Endothelial cell of umbilical vein (primary cell): ENCODE measurements at regions not wholly inside any gene's neighbourhood (a gene's known extent, or its start where the extent isn't known, plus 50 kb on each side); places are given as distances from the start of the nearest gene placed in this dataset.

Experiments used
- BruUV-seq: library from RNA; stranded (reverse); fragments of 400-500 nt; replicated peaks from 2 replicates; lab custom pipeline; 2021; lab: Mats Ljungman, UMichigan
- CTCF ChIA-PET: fragments of 300-600, 350-600 bp; sonication (Branson Sonifier 250); formaldehyde crosslinking; loops from one replicate; lab custom pipeline; 2021; ENCODE audit warnings: antibody characterized with exemption, inconsistent platforms; lab: Charles Lee
- POLR2A ChIA-PET: fragments of 300-600, 350-600 bp; sonication (Branson Sonifier 250); formaldehyde crosslinking; loops from one replicate; lab custom pipeline; 2021; ENCODE audit warnings: antibody characterized with exemption, inconsistent platforms; lab: Charles Lee
- DNase-seq: peaks from one replicate; pipeline ENCODE4 v3.0.0-alpha.2; 2011; ENCODE audit warnings: low read depth, low spot score
- FAIRE-seq: peaks from 2 replicates; lab custom pipeline; 2011; peaks lifted over from hg19 to GRCh38; lab: Jason Lieb, UNC
- H2AFZ ChIP-seq: 2 replicates; pipeline ENCODE4 v1.6.0; 2012; ENCODE audit warnings: low read depth, low read length, control low read depth, inconsistent platforms
- H3K27ac ChIP-seq: 2 replicates; pipeline ENCODE4 v1.5.1; 2011; ENCODE audit warnings: low read depth, mild to moderate bottlenecking, control low read depth, low read length, moderate library complexity; ENCODE audit not compliant: insufficient read depth
- H3K27me3 ChIP-seq, 2 experiments: 2 replicates each; pipeline versions ENCODE4 v1.6.0 to v1.6.1; 2011; ENCODE audit warnings: low read length in 2 of 2, mixed read lengths in 1 of 2; ENCODE audit not compliant: control insufficient read depth in 2 of 2, insufficient read depth in 2 of 2
- H3K36me3 ChIP-seq, 2 experiments: 2 replicates in 1 of 2; 3 replicates in 1 of 2; pipeline ENCODE4 v1.5.1; 2011; ENCODE audit warnings: low read length in 2 of 2, mild to moderate bottlenecking in 1 of 2, moderate library complexity in 1 of 2; ENCODE audit not compliant: control insufficient read depth in 2 of 2, insufficient read depth in 2 of 2; ENCODE audit errors: extremely low read depth in 1 of 2
- H3K4me1 ChIP-seq: 3 replicates; pipeline ENCODE4 v1.5.1; 2011; ENCODE audit warnings: mild to moderate bottlenecking, low read length; ENCODE audit not compliant: control insufficient read depth, insufficient read depth; ENCODE audit errors: extremely low read depth
- H3K4me2 ChIP-seq: 2 replicates; pipeline ENCODE4 v1.6.1; 2011; ENCODE audit warnings: low read length, control low read depth, mixed read lengths; ENCODE audit not compliant: insufficient read depth
- H3K4me3 ChIP-seq, 3 experiments: fragments of 200-600 bp in 1 of 3; sonication (generic), shearing (Covaris generic) in 1 of 3; replicated peaks in 1 of 3; 2 replicates each; pipeline ENCODE4 v1.5.1; 2011 to 2016; ENCODE audit warnings: control low read depth in 3 of 3, low read length in 3 of 3, mild to moderate bottlenecking in 2 of 3, inconsistent platforms in 1 of 3, low read depth in 1 of 3, moderate library complexity in 1 of 3; ENCODE audit not compliant: insufficient read depth in 1 of 3
- H3K79me2 ChIP-seq: 2 replicates; pipeline ENCODE4 v1.6.0; 2012; ENCODE audit warnings: low read length, inconsistent platforms; ENCODE audit not compliant: control insufficient read depth, insufficient read depth
- H3K9ac ChIP-seq: replicated peaks from 2 replicates; pipeline ENCODE3; 2011; ENCODE audit warnings: low read length, control low read depth; ENCODE audit not compliant: insufficient read depth; ENCODE audit errors: extremely low read depth
- H3K9me1 ChIP-seq: replicated peaks from 3 replicates; pipeline ENCODE4 v1.6.0; 2011; ENCODE audit warnings: mild to moderate bottlenecking, low read length; ENCODE audit not compliant: control insufficient read depth, insufficient read depth; ENCODE audit errors: extremely low read depth
- H3K9me3 ChIP-seq: replicated peaks from 2 replicates; pipeline ENCODE4 v1.5.1; 2012; ENCODE audit warnings: low read length, inconsistent platforms; ENCODE audit not compliant: control insufficient read depth, insufficient read depth
- H4K20me1 ChIP-seq: replicated peaks from 2 replicates; pipeline ENCODE3; 2011; ENCODE audit warnings: mild to moderate bottlenecking, low read length; ENCODE audit not compliant: control insufficient read depth, insufficient read depth; ENCODE audit errors: extremely low read depth
- EZH2 ChIP-seq: IDR thresholded peaks from 2 replicates; pipeline ENCODE4 v1.6.1; 2012; ENCODE audit warnings: borderline replicate concordance, low read depth, mild to moderate bottlenecking, moderate library complexity, low read length, inconsistent platforms; ENCODE audit not compliant: severe bottlenecking
- FOS ChIP-seq: IDR thresholded peaks from 2 replicates; pipeline ENCODE4 v1.6.1; 2011; ENCODE audit warnings: mild to moderate bottlenecking, low read length, moderate library complexity, borderline replicate concordance; ENCODE audit not compliant: insufficient read depth
- JUN ChIP-seq: IDR thresholded peaks from 2 replicates; pipeline ENCODE4 v1.6.1; 2011; ENCODE audit warnings: borderline replicate concordance, low read depth; ENCODE audit not compliant: insufficient read length, insufficient read depth
- MYC ChIP-seq: IDR thresholded peaks from one replicate; pipeline ENCODE4 v1.6.1; 2011; ENCODE audit warnings: mild to moderate bottlenecking, low read depth, low read length
- POLR2A ChIP-seq: IDR thresholded peaks from 2 replicates; pipeline ENCODE4 v1.6.1; 2012; ENCODE audit warnings: low read depth, mild to moderate bottlenecking, control low read depth, low read length
- POLR2AphosphoS5 ChIP-seq: IDR thresholded peaks from 2 replicates; pipeline ENCODE4 v1.6.1; 2012; ENCODE audit warnings: low read depth, mild to moderate bottlenecking, control low read depth, low read length, moderate library complexity; ENCODE audit not compliant: insufficient read depth
- dilution Hi-C: fragments of 300-500 bp; cut with MboI; formaldehyde crosslinking; loops from one replicate; pipeline ENCODE4 v1.15.0; 2019; ENCODE audit warnings: low sequenced_read_pairs; ENCODE audit not compliant: extremely low pct_ligation_motif_present
- intact Hi-C: fragments of 100-400 bp; cut with micrococcal nuclease; formaldehyde crosslinking; loops from one replicate; pipeline ENCODE4 v1.10.0; 2022
- TF ChIP-seq, protein P1 (sequence below): IDR thresholded peaks from 2 replicates; pipeline ENCODE4 v1.6.1; 2011; ENCODE audit not compliant: insufficient read depth, insufficient read length
- TF ChIP-seq, protein P2 (sequence below), 2 donors: IDR thresholded peaks; 1 replicate in 1 of 2; 2 replicates in 1 of 2; pipeline ENCODE4 v1.5.1; 2011; ENCODE audit warnings: low read length in 2 of 2, mild to moderate bottlenecking in 2 of 2, moderate library complexity in 2 of 2, control low read depth in 1 of 2, inconsistent platforms in 1 of 2, low read depth in 1 of 2; ENCODE audit not compliant: insufficient read depth in 1 of 2; ENCODE audit errors: extremely low read depth in 1 of 2

DNA sequence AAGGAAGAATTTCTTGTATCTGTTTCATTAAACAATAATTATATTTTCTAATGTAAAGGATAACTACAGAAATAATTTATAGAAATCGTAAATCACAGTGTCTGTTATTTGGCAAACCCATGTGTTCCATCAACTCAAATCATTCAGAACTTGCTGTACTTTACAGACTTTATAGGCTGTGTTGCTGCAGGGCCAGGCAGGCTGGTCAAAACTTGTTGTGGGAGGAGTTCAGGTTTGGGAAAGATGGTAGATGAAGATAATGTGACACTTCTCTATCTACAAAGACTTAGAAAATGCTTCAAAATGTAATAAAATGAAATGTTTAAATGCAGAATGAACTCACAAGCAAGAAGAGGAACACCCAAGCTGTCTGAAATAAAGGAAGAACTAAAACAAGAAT lies 183.4 kb downstream of the SEMA6D start:
- DNase-seq (no peak), FAIRE-seq (no peak)
- no TSS peak for BruUV-seq
- H3K9ac ChIP-seq, result no peak overlapping the region
- dilution Hi-C loops (no loop called here), intact Hi-C loops (no loop called here)
- CTCF ChIA-PET, result no interaction called here
- no peak overlapping the region for H3K27ac ChIP-seq
- H3K9me1 ChIP-seq, result no peaks in the 10 kb centered on the region
- H3K4me3 ChIP-seq, result no peak overlapping the region
- H4K20me1 ChIP-seq, result no peaks in the 10 kb centered on the region
- no peaks in the 10 kb centered on the region for H3K36me3 ChIP-seq
- POLR2A ChIA-PET, result no interaction called here
- H3K4me2 ChIP-seq, result no peak overlapping the region
- no peaks in the 10 kb centered on the region for H3K79me2 ChIP-seq
- H3K9me3 ChIP-seq, result no peaks in the 10 kb centered on the region
- H3K4me1 ChIP-seq, result no peaks in the 10 kb centered on the region
- H3K27me3 ChIP-seq, result no peaks in the 10 kb centered on the region
- H2AFZ ChIP-seq, result no peak overlapping the region
- TF ChIP-seq, protein P1, sequence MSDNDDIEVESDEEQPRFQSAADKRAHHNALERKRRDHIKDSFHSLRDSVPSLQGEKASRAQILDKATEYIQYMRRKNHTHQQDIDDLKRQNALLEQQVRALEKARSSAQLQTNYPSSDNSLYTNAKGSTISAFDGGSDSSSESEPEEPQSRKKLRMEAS, result no peak
- TF ChIP-seq POLR2AphosphoS5 (no peak), POLR2A (no peak), MYC (no peak), EZH2 (no peak), JUN (no peak), FOS (no peak)
- TF ChIP-seq, protein P2, sequence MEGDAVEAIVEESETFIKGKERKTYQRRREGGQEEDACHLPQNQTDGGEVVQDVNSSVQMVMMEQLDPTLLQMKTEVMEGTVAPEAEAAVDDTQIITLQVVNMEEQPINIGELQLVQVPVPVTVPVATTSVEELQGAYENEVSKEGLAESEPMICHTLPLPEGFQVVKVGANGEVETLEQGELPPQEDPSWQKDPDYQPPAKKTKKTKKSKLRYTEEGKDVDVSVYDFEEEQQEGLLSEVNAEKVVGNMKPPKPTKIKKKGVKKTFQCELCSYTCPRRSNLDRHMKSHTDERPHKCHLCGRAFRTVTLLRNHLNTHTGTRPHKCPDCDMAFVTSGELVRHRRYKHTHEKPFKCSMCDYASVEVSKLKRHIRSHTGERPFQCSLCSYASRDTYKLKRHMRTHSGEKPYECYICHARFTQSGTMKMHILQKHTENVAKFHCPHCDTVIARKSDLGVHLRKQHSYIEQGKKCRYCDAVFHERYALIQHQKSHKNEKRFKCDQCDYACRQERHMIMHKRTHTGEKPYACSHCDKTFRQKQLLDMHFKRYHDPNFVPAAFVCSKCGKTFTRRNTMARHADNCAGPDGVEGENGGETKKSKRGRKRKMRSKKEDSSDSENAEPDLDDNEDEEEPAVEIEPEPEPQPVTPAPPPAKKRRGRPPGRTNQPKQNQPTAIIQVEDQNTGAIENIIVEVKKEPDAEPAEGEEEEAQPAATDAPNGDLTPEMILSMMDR (IDR thresholded peaks at IDR 0.05; ENCODE audit: extremely low read depth in 1 of 2, insufficient read depth in 1 of 2, low read depth in 1 of 2, low read length in 2 of 2), result no peak
